Activated CD8-positive, alpha-beta memory T cell treated with anti-CD3 and anti-CD28 coated beads for 48 hours (primary cell): ENCODE measurements at regions not wholly inside any gene's neighbourhood (a gene's known extent, or its start where the extent isn't known, plus 50 kb on each side); places are given as distances from the start of the nearest gene placed in this dataset.

Source experiments
- DNase-seq, 3 experiments: peaks; one replicate each; pipeline ENCODE4 v3.0.0-alpha.2; 2020; ENCODE audit warnings: low read depth in 2 of 3, low spot score in 2 of 3

GRCh38 chr12:107223821-107224220 lies 130.5 kb upstream of the CRY1 start:
- no peak for DNase-seq

- no peak for DNase-seq
Observed at GRCh38 chr12:107225635-107226034, 132.3 kb upstream of the CRY1 start.

GRCh38 chr12:107226126-107226525 lies 132.8 kb upstream of the CRY1 start:
- no peak for DNase-seq

GRCh38 chr12:107228076-107228475 lies 134.7 kb upstream of the CRY1 start:
- no peak for DNase-seq

GRCh38 chr12:107229827-107230226 lies 136.5 kb upstream of the CRY1 start:
- DNase-seq: no peak

- no peak for DNase-seq
Observed at GRCh38 chr12:107231303-107231702, 138.0 kb upstream of the CRY1 start.

- DNase-seq: no peak
Observed at GRCh38 chr12:107233551-107233950, 140.2 kb upstream of the CRY1 start.

- no peak for DNase-seq
Observed at GRCh38 chr12:107235600-107235999, 142.3 kb upstream of the CRY1 start.

GRCh38 chr12:107236824-107237511 lies 143.6 kb upstream of the CRY1 start:
- DNase-seq: no peak

- DNase-seq: no peak
Observed at GRCh38 chr12:107238296-107238695, 144.9 kb upstream of the CRY1 start.

GRCh38 chr12:107241411-107241810 lies 148.1 kb upstream of the CRY1 start:
- no peak for DNase-seq

- DNase-seq: no peak
Observed at GRCh38 chr12:107242189-107242588, 148.8 kb upstream of the CRY1 start.

GRCh38 chr12:107243341-107243740 lies 150.0 kb upstream of the CRY1 start:
- no peak for DNase-seq

GRCh38 chr12:107244584-107244983 lies 151.2 kb upstream of the CRY1 start:
- no peak for DNase-seq

- DNase-seq: no peak
Observed at GRCh38 chr12:107247650-107248049, 154.3 kb upstream of the CRY1 start.

- no peak for DNase-seq
Observed at GRCh38 chr12:107248187-107248586, 154.8 kb upstream of the CRY1 start.

GRCh38 chr12:107251288-107251687 lies 157.9 kb upstream of the CRY1 start:
- DNase-seq: no peak

GRCh38 chr12:107253361-107253760 lies 160.0 kb upstream of the CRY1 start:
- DNase-seq: no peak

GRCh38 chr12:107254258-107254856 lies 161.0 kb upstream of the CRY1 start:
- no peak for DNase-seq

- DNase-seq: no peak
Observed at GRCh38 chr12:107258780-107259179, 165.4 kb upstream of the CRY1 start.

- no peak for DNase-seq
Observed at GRCh38 chr12:107263980-107264379, 170.6 kb upstream of the CRY1 start.

GRCh38 chr12:107264667-107265066 lies 171.3 kb upstream of the CRY1 start:
- DNase-seq: no peak

- no peak for DNase-seq
Observed at GRCh38 chr12:107267604-107268003, 174.3 kb upstream of the CRY1 start.
